Left lung (tissue), 4 donors: ENCODE measurements at regions not wholly inside any gene's neighbourhood (a gene's known extent, or its start where the extent isn't known, plus 50 kb on each side); places are given as distances from the start of the nearest gene placed in this dataset.

Source experiments
- ATAC-seq: fragments of 200-7000 bp; cut with Tn5 transposase; one replicate; pipeline ENCODE4 v1.9.1; 2020; ENCODE audit warnings: moderate library complexity
- DNase-seq, 4 donors: peaks; one replicate each; pipeline ENCODE4 v3.0.0-alpha.2; 2013 to 2020
- H3K27ac ChIP-seq, 2 donors: fragments of 200-600 bp; sonication (generic) in 1 of 2; one replicate each; pipeline versions ENCODE4 v1.5.0 to v1.8.0; 2020 to 2021
- H3K27me3 ChIP-seq, 2 donors: fragments of 200-600 bp; sonication (generic) in 1 of 2; one replicate each; pipeline versions ENCODE4 v1.5.0 to v1.8.0; 2020 to 2021
- H3K36me3 ChIP-seq, 2 donors: fragments of 200-600 bp; sonication (generic) in 1 of 2; one replicate each; pipeline versions ENCODE4 v1.5.0 to v1.8.0; 2020 to 2021
- H3K4me1 ChIP-seq, 2 donors: fragments of 200-600 bp; one replicate each; pipeline ENCODE4 v1.8.0; 2021
- H3K4me3 ChIP-seq, 2 donors: fragments of 200-600 bp; sonication (generic) in 1 of 2; one replicate each; pipeline versions ENCODE4 v1.5.0 to v1.8.0; 2020 to 2021; ENCODE audit warnings: mild to moderate bottlenecking in 1 of 2
- H3K9me3 ChIP-seq, 2 donors: fragments of 200-600 bp; sonication (generic) in 1 of 2; one replicate each; pipeline versions ENCODE4 v1.5.0 to v1.8.0; 2020 to 2021
- intact Hi-C, 2 donors: fragments of 100-400 bp; cut with DNase I; formaldehyde crosslinking; loops; one replicate each; pipeline versions ENCODE4 v1.11.2 to v1.14.2; 2022
- TF ChIP-seq, protein P1 (sequence below), 2 donors: fragments of 200-600 bp; sonication (generic) in 1 of 2; IDR thresholded peaks; one replicate each; pipeline versions ENCODE4 v1.5.0 to v1.8.0; 2021; ENCODE audit warnings: antibody characterized with exemption in 2 of 2
- donor health status: DM: no; HTN: yes; CAD: no.
- donor health status: DM: no; HTN: no; CAD: no.

DNA sequence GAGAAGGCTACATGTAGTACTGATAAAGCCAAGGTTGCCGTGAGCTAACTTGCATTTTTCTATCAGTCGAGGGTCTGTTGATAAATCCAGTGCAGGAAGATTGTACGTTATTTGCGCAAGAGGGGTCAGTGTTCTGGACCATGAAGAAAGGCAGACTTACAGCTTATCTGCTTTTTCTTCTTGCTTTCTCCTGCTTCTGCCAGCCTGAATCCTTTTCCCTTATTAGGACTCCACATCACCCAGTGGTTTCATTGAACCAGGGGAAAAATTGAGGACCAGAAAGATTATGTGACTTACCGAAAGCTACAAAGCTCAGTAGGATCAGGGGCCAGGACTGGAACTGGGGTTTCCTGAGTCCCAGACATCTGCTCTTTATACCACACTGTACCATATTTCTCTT, 534.6 kb upstream of the BRINP1 start:
- no peaks in the 10 kb centered on the region for H3K36me3 ChIP-seq
- H3K9me3 ChIP-seq, result peaks cover 0 to 13% of the 10 kb centered on the region in 2 donors
- H3K4me3 ChIP-seq, result no peak overlapping the region
- TF ChIP-seq, protein P1, sequence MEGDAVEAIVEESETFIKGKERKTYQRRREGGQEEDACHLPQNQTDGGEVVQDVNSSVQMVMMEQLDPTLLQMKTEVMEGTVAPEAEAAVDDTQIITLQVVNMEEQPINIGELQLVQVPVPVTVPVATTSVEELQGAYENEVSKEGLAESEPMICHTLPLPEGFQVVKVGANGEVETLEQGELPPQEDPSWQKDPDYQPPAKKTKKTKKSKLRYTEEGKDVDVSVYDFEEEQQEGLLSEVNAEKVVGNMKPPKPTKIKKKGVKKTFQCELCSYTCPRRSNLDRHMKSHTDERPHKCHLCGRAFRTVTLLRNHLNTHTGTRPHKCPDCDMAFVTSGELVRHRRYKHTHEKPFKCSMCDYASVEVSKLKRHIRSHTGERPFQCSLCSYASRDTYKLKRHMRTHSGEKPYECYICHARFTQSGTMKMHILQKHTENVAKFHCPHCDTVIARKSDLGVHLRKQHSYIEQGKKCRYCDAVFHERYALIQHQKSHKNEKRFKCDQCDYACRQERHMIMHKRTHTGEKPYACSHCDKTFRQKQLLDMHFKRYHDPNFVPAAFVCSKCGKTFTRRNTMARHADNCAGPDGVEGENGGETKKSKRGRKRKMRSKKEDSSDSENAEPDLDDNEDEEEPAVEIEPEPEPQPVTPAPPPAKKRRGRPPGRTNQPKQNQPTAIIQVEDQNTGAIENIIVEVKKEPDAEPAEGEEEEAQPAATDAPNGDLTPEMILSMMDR (IDR thresholded peaks at IDR 0.05), result no peak
- intact Hi-C loops, result no loop called here
- no peak overlapping the region for H3K27ac ChIP-seq
- ATAC-seq, result no peak
- H3K27me3 ChIP-seq, result no peaks in the 10 kb centered on the region
- DNase-seq, result no peak
- H3K4me1 ChIP-seq, result no peaks in the 10 kb centered on the region

DNA sequence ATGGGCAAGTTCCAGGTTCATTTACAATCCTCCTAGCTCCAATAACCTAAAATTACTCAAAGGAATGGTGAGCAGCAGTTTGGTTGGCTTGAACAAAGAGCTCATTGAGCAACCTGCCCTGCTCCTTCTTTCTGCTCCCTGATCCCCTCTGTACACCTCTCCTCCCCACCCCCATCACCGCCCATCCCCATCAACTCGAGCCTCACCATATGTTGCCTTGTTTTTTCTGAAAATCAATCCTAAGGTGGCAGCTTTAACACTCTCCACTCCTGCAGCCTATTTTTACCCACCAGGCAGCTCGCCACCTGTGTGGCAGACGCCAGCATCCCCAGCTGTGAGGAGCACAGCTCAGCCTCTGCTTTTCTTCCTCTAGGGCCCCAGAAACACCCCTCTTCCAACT, 533.4 kb upstream of the BRINP1 start:
- H3K27me3 ChIP-seq, result no peaks in the 10 kb centered on the region
- TF ChIP-seq, protein P1 (IDR thresholded peaks at IDR 0.05), result no peak
- peaks cover 0 to under 1% of the 10 kb centered on the region in 2 donors for H3K9me3 ChIP-seq
- no peaks in the 10 kb centered on the region for H3K36me3 ChIP-seq
- H3K27ac ChIP-seq, result no peak overlapping the region
- DNase-seq, result no peak
- intact Hi-C loops, result no loop called here
- no peak overlapping the region for H3K4me3 ChIP-seq
- H3K4me1 ChIP-seq, result no peaks in the 10 kb centered on the region
- ATAC-seq, result no peak

DNA sequence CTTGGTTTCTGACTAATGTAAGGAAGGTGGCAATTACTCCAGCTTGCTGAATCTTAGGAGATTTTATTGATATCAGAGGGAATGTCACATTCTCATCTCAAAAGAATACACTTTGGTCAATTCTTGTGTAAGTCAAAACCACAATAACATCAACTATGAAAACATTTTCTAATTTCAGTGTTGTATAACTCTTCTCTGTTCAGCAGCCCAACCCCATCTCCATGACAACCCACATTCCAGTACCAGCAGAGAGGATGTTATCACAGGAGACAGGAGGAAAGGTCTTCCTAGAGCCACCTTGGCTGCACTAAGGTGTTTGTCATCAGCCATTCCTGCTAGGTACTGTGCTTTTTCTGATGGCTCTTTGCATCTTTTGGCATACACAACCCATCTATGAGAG, 529.1 kb upstream of the BRINP1 start:
- Histone ChIP-seq H3K4me3 (no peak overlapping the region), H3K9me3 (no peaks in the 10 kb centered on the region), H3K27me3 (no peaks in the 10 kb centered on the region), H3K4me1 (no peaks in the 10 kb centered on the region), H3K36me3 (no peaks in the 10 kb centered on the region), H3K27ac (no peak overlapping the region)
- DNase-seq (no peak), ATAC-seq (no peak)
- intact Hi-C loops, result no loop called here
- TF ChIP-seq, protein P1 (IDR thresholded peaks at IDR 0.05), result no peak

DNA sequence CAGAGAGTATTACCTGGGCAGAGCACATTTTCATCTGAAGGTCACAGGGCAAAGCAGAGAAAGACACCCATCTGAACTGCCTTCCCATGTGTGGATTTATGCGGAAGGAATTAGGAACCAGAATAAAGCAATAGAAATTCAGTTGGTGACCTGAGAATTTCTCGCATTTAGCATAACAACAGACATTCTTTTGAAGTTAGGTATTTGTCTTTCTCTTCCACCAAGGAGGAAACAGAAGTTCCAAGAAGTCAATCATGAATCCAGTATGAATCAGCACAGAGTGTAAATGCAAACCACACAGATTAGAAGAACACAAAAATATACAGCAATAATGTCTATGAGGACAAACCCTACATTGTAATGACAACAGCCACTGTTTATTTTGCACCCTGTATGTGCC, 515.2 kb upstream of the BRINP1 start:
- no peak for DNase-seq
- Histone ChIP-seq H3K36me3 (no peaks in the 10 kb centered on the region), H3K27ac (no peak overlapping the region), H3K4me1 (no peaks in the 10 kb centered on the region), H3K9me3 (no peaks in the 10 kb centered on the region), H3K4me3 (no peak overlapping the region), H3K27me3 (no peaks in the 10 kb centered on the region)
- no peak for ATAC-seq
- intact Hi-C loops, result no loop called here
- TF ChIP-seq, protein P1 (IDR thresholded peaks at IDR 0.05), result no peak

DNA sequence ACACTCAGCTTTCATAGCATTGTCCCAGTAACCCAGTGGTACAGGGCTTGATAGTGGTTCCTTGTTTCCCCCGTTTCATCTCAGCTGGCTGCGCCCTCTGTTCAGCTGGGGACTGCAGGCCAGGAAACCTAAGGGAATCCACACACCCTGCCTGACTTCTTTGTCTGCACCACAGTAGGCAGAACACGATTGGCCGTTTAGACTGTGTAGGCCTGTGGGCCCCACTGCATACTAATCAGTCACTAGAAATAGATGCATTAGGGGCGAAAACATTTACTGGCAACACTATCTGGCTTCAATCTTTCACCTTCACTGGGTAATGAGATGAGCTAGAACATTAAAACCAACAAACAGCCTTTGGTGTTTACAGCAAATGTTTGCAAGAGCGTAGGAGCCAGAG, 512.7 kb upstream of the BRINP1 start:
- Histone ChIP-seq H3K9me3 (no peaks in the 10 kb centered on the region), H3K27me3 (no peaks in the 10 kb centered on the region), H3K36me3 (no peaks in the 10 kb centered on the region), H3K27ac (no peak overlapping the region), H3K4me3 (no peak overlapping the region), H3K4me1 (no peaks in the 10 kb centered on the region)
- DNase-seq (no peak), ATAC-seq (no peak)
- TF ChIP-seq, protein P1 (IDR thresholded peaks at IDR 0.05), result no peak
- intact Hi-C loops, result no loop called here
